SK-N-SH (cell line): ENCODE measurements at regions not wholly inside any gene's neighbourhood (a gene's known extent, or its start where the extent isn't known, plus 50 kb on each side); places are given as distances from the start of the nearest gene placed in this dataset.

ENCODE experiments used
- CTCF ChIA-PET: fragments of 300-600, 350-600 bp; formaldehyde crosslinking; extraction: SDS; loops from one replicate; lab custom pipeline; 2021; lab: Yijun Ruan, JAX
- POLR2A ChIA-PET: fragments of 350-600 bp; sonication (Branson Sonifier 250); formaldehyde crosslinking; extraction: SDS; loops from one replicate; lab custom pipeline; 2020; ENCODE audit warnings: antibody characterized with exemption, inconsistent platforms; lab: Yijun Ruan, JAX
- DNase-seq: peaks from one replicate; pipeline ENCODE4 v3.0.0; 2012
- H2AFZ ChIP-seq: fragments of 200-600 bp; sonication (generic); 2 replicates; pipeline ENCODE4 v1.8.1; 2016; ENCODE audit warnings: antibody characterized with exemption, mild to moderate bottlenecking, low read depth
- H3F3A ChIP-seq: fragments of 200-600 bp; sonication (generic); replicated peaks from 2 replicates; pipeline ENCODE3; 2016; ENCODE audit warnings: antibody characterized with exemption, mild to moderate bottlenecking; ENCODE audit not compliant: insufficient read depth
- H3K27ac ChIP-seq, 2 experiments: fragments of 200-500 bp in 1 of 2; fragments of 200-600 bp in 1 of 2; sonication (Bioruptor generic) in 1 of 2; sonication (generic), shearing (Covaris generic) in 1 of 2; 2 replicates each; pipeline versions ENCODE4 v1.5.1 to v1.6.1; 2014 to 2016; ENCODE audit warnings: low read depth in 2 of 2, inconsistent platforms in 1 of 2, low read length in 1 of 2, mild to moderate bottlenecking in 1 of 2, mixed read lengths in 1 of 2
- H3K27me3 ChIP-seq: fragments of 200-600 bp; sonication (generic), shearing (Covaris generic); 2 replicates; pipeline ENCODE4 v1.6.1; 2016; ENCODE audit warnings: mixed run types; ENCODE audit not compliant: insufficient read depth
- H3K36me3 ChIP-seq, 2 experiments: fragments of 200-500 bp in 1 of 2; fragments of 200-600 bp in 1 of 2; sonication (Bioruptor generic) in 1 of 2; sonication (generic) in 1 of 2; replicated peaks in 1 of 2; 2 replicates each; pipeline versions ENCODE3 to v1.5.1; 2014 to 2016; ENCODE audit warnings: low read length in 1 of 2, mild to moderate bottlenecking in 1 of 2; ENCODE audit not compliant: insufficient read depth in 2 of 2, control insufficient read depth in 1 of 2
- H3K4me1 ChIP-seq, 2 experiments: fragments of 200-500 bp in 1 of 2; fragments of 200-600 bp in 1 of 2; sonication (Bioruptor generic) in 1 of 2; sonication (generic), shearing (Covaris generic) in 1 of 2; 2 replicates each; pipeline versions ENCODE4 v1.5.1 to v1.6.1; 2014 to 2016; ENCODE audit warnings: low read depth in 1 of 2, low read length in 1 of 2, mixed run types in 1 of 2; ENCODE audit not compliant: insufficient read depth in 2 of 2, control insufficient read depth in 1 of 2
- H3K4me2 ChIP-seq: fragments of 200-600 bp; sonication (generic), shearing (Covaris generic); 2 replicates; pipeline ENCODE4 v1.6.1; 2017; ENCODE audit warnings: mixed run types
- H3K4me3 ChIP-seq, 2 experiments: fragments of 200-500 bp in 1 of 2; fragments of 200-600 bp in 1 of 2; sonication (Bioruptor generic) in 1 of 2; sonication (generic), shearing (Covaris generic) in 1 of 2; 2 replicates each; pipeline versions ENCODE4 v1.5.1 to v1.8.1; 2014 to 2016; ENCODE audit warnings: low read depth in 2 of 2, inconsistent platforms in 1 of 2, low read length in 1 of 2, mild to moderate bottlenecking in 1 of 2, mixed read lengths in 1 of 2, moderate library complexity in 1 of 2
- H3K79me2 ChIP-seq: fragments of 200-600 bp; sonication (generic); 2 replicates; pipeline ENCODE4 v1.8.1; 2017; ENCODE audit warnings: mild to moderate bottlenecking; ENCODE audit not compliant: insufficient read depth
- H3K9ac ChIP-seq: fragments of 200-600 bp; sonication (generic); 2 replicates; pipeline ENCODE4 v1.6.1; 2017; ENCODE audit warnings: mixed run types
- H3K9me2 ChIP-seq: fragments of 200-600 bp; sonication (generic); 2 replicates; pipeline ENCODE4 v1.6.1; 2017; ENCODE audit warnings: mixed run types
- H3K9me3 ChIP-seq: fragments of 200-600 bp; sonication (generic); 2 replicates; pipeline ENCODE4 v1.6.1; 2017; ENCODE audit warnings: mixed run types, mild to moderate bottlenecking, moderate library complexity
- H4K20me1 ChIP-seq: fragments of 200-600 bp; sonication (generic); 2 replicates; pipeline ENCODE4 v1.6.1; 2017; ENCODE audit warnings: mild to moderate bottlenecking, mixed run types; ENCODE audit not compliant: insufficient read depth
- ELF1 ChIP-seq: IDR thresholded peaks from 2 replicates; pipeline ENCODE4 v1.4.0; 2012
- EP300 ChIP-seq, 2 experiments: IDR thresholded peaks; 2 replicates each; pipeline versions ENCODE4 v1.4.0 to v1.6.1; 2012; ENCODE audit warnings: borderline replicate concordance in 1 of 2, low read depth in 1 of 2, low read length in 1 of 2
- FOXJ3 ChIP-seq: sonication (generic); formaldehyde crosslinking; IDR thresholded peaks from 2 replicates; pipeline ENCODE4 v1.5.1; 2020; ENCODE audit warnings: mild to moderate bottlenecking, missing genetic modification reagents
- FOXM1 ChIP-seq: IDR thresholded peaks from 2 replicates; pipeline ENCODE4 v1.4.0; 2012; ENCODE audit warnings: low read depth, mild to moderate bottlenecking
- GABPA ChIP-seq: IDR thresholded peaks from 2 replicates; pipeline ENCODE4 v1.4.0; 2012; ENCODE audit warnings: low read depth, mild to moderate bottlenecking
- GATA2 ChIP-seq: sonication (generic); formaldehyde crosslinking; IDR thresholded peaks from 2 replicates; pipeline ENCODE4 v1.5.0; 2020; ENCODE audit warnings: mild to moderate bottlenecking, missing genetic modification reagents
- JUND ChIP-seq: IDR thresholded peaks from 2 replicates; pipeline ENCODE4 v1.4.0; 2012
- MEF2A ChIP-seq: IDR thresholded peaks from 2 replicates; pipeline ENCODE4 v1.4.0; 2012; ENCODE audit warnings: low read depth, borderline replicate concordance
- MXI1 ChIP-seq: IDR thresholded peaks from 2 replicates; pipeline ENCODE4 v1.6.1; 2012; ENCODE audit warnings: mild to moderate bottlenecking, low read depth, low read length, improper control_type of control experiment
- RCOR1 ChIP-seq: fragments of 150-350 bp; IDR thresholded peaks from 2 replicates; pipeline ENCODE4 v1.6.1; 2017; ENCODE audit warnings: antibody characterized with exemption, low read length
- RXRA ChIP-seq: IDR thresholded peaks from 2 replicates; pipeline ENCODE4 v1.4.0; 2012; ENCODE audit warnings: low read depth, mild to moderate bottlenecking, borderline replicate concordance
- SIN3A ChIP-seq: IDR thresholded peaks from 2 replicates; pipeline ENCODE4 v1.6.1; 2012; ENCODE audit warnings: low read depth, mild to moderate bottlenecking, low read length, moderate library complexity, borderline replicate concordance
- TAF1 ChIP-seq: IDR thresholded peaks from 2 replicates; pipeline ENCODE4 v1.6.1; 2012; ENCODE audit warnings: low read depth, mild to moderate bottlenecking, low read length, moderate library complexity, borderline replicate concordance
- TEAD4 ChIP-seq: IDR thresholded peaks from 2 replicates; pipeline ENCODE4 v1.4.0; 2012; ENCODE audit warnings: mild to moderate bottlenecking, borderline replicate concordance; ENCODE audit not compliant: insufficient read depth
- YY1 ChIP-seq: IDR thresholded peaks from 2 replicates; pipeline ENCODE4 v1.4.0; 2012; ENCODE audit warnings: low read depth, mild to moderate bottlenecking
- WGBS: methylation state at CpG from one replicate; pipeline ENCODE4 v1.1.6; 2017; ENCODE audit warnings: low lambda C conversion rate; 5-methylcytosine and 5-hydroxymethylcytosine counted together
- TF ChIP-seq, protein P1 (sequence below): IDR thresholded peaks from 2 replicates; pipeline ENCODE4; 2012
- TF ChIP-seq, protein P2 (sequence below): fragments of 200-600 bp; sonication (generic); IDR thresholded peaks from 2 replicates; pipeline ENCODE4 v1.6.1; 2017; ENCODE audit warnings: antibody characterized with exemption, mild to moderate bottlenecking, moderate library complexity
- TF ChIP-seq, protein P3 (sequence below): IDR thresholded peaks from 2 replicates; pipeline ENCODE4 v1.6.1; 2012; ENCODE audit warnings: mild to moderate bottlenecking, low read depth, low read length, moderate library complexity
- TF ChIP-seq, protein P4 (sequence below): IDR thresholded peaks from 2 replicates; pipeline ENCODE4 v1.4.0; 2012; ENCODE audit warnings: low read depth, borderline replicate concordance
- TF ChIP-seq, protein P5 (sequence below): IDR thresholded peaks from 2 replicates; pipeline ENCODE4 v1.4.0; 2012; ENCODE audit warnings: low read depth

DNA sequence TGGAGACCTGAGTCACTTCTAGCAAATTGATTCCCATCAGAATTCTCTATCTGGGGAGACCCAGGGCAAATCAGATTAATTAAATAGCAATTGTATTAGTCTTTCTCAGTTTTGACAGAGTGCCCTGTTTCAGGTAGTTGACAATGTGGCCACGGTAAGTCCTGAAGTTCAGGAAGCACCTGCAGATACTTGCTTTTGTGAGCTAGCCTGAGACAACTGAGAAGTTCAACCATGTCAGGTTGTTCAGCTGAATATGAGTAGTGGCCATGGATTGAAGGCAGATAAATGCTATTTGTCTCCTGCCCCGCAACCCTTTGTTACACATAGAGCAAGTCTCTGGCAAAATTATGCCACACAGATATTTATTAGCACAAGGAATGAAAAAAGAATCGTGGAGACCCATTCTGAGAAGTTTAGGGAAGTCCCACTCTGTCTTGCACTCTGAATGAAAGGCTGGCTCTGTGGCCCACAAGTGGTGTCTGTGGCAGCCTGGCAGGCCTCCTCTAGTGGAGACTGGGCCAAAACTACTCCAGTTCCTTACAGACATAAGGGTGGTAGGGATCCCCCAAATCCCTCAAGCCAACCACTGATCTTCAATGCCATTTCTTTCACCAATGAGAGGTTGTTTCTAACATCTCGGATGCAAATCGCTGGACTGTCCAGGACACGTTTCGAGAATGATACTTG, 61.3 kb downstream of the POU3F3 start:
- no peaks in the 10 kb centered on the region for H3K4me1 ChIP-seq
- CTCF ChIA-PET = interaction anchor here (1.1 to 1.3 kb wide), 2 partner anchors 15 to 182 kb away, joined by 3 read pairs; no protein-coding TSS in a partner anchor

DNA sequence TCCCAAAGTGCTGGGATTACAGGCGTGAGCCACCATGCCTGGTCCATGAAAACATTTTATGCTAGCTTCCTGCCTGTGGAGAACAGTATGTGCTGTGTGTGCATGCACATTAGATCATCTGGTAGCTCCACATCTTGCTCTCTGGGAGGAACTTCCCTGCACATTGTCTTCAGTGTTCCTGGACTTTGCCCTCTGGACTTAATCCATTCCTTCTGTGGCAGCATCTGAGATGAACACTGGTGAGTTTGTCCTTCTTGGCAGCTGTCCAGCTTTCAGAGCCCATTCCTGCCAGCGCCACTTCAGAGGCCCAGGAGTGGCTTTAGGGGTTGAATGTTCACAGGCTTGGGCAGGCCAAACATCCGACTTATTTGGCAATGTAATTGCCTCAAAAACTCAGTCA, 65.2 kb downstream of the POU3F3 start:
- TF ChIP-seq, protein P1, sequence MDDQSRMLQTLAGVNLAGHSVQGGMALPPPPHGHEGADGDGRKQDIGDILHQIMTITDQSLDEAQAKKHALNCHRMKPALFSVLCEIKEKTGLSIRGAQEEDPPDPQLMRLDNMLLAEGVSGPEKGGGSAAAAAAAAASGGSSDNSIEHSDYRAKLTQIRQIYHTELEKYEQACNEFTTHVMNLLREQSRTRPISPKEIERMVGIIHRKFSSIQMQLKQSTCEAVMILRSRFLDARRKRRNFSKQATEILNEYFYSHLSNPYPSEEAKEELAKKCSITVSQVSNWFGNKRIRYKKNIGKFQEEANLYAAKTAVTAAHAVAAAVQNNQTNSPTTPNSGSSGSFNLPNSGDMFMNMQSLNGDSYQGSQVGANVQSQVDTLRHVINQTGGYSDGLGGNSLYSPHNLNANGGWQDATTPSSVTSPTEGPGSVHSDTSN = no peak
- TF ChIP-seq GABPA (no peak), TEAD4 (no peak), SIN3A (no peak), ELF1 (no peak), RXRA (no peak), GATA2 (CRISPR knock-in tag) (no peak)
- TF ChIP-seq, protein P2, sequence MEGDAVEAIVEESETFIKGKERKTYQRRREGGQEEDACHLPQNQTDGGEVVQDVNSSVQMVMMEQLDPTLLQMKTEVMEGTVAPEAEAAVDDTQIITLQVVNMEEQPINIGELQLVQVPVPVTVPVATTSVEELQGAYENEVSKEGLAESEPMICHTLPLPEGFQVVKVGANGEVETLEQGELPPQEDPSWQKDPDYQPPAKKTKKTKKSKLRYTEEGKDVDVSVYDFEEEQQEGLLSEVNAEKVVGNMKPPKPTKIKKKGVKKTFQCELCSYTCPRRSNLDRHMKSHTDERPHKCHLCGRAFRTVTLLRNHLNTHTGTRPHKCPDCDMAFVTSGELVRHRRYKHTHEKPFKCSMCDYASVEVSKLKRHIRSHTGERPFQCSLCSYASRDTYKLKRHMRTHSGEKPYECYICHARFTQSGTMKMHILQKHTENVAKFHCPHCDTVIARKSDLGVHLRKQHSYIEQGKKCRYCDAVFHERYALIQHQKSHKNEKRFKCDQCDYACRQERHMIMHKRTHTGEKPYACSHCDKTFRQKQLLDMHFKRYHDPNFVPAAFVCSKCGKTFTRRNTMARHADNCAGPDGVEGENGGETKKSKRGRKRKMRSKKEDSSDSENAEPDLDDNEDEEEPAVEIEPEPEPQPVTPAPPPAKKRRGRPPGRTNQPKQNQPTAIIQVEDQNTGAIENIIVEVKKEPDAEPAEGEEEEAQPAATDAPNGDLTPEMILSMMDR = no peak
- TF ChIP-seq, all 33 proteins: peak for 0
- DNase-seq = no peak
- Histone ChIP-seq H3K9ac (no peak overlapping the region), H3K36me3 (no peaks in the 10 kb centered on the region), H3K4me1 (no peaks in the 10 kb centered on the region), H2AFZ (no peak overlapping the region), H3K79me2 (no peaks in the 10 kb centered on the region), H3F3A (no peaks in the 10 kb centered on the region), H4K20me1 (no peaks in the 10 kb centered on the region), H3K27ac (no peak overlapping the region), H3K9me3 (no peaks in the 10 kb centered on the region), H3K4me2 (no peak overlapping the region), H3K27me3 (no peaks in the 10 kb centered on the region), H3K9me2 (no peaks in the 10 kb centered on the region), H3K4me3 (no peak overlapping the region)
- WGBS = 0% methylated on average over 3 of the region's 3 CpGs
- POLR2A ChIA-PET = no interaction called here
- CTCF ChIA-PET = interaction anchor here (0.7 kb wide), 1 partner anchor 827 kb away, joined by 3 read pairs; no protein-coding TSS in a partner anchor

More for the DNA sequence above, 61.3 kb downstream of the POU3F3 start:
- POLR2A ChIA-PET = no interaction called here
- no peak overlapping the region for H3K9ac ChIP-seq
- no peaks in the 10 kb centered on the region for H3K9me2 ChIP-seq
- H3K79me2 ChIP-seq = no peaks in the 10 kb centered on the region
- H3F3A ChIP-seq = no peaks in the 10 kb centered on the region
- no peaks in the 10 kb centered on the region for H3K9me3 ChIP-seq
- no peak overlapping the region for H3K27ac ChIP-seq
- 22% methylated on average over 7 of the region's 7 CpGs for WGBS
- H3K36me3 ChIP-seq = no peaks in the 10 kb centered on the region
- H4K20me1 ChIP-seq = no peaks in the 10 kb centered on the region
- no peak for DNase-seq
- H3K27me3 ChIP-seq = no peaks in the 10 kb centered on the region
- H3K4me3 ChIP-seq = no peak overlapping the region
- no peak for TF ChIP-seq EP300 (IDR thresholded peaks at IDR 0.05; ENCODE audit: borderline replicate concordance in 1 of 2, low read depth in 1 of 2, low read length in 1 of 2)
- no peak for TF ChIP-seq MEF2A
- TF ChIP-seq FOXJ3 = no peak
- TF ChIP-seq TAF1 = no peak
- no peak for TF ChIP-seq JUND
- no peak for TF ChIP-seq YY1
- no peak for TF ChIP-seq FOXM1
- TF ChIP-seq, protein P3, sequence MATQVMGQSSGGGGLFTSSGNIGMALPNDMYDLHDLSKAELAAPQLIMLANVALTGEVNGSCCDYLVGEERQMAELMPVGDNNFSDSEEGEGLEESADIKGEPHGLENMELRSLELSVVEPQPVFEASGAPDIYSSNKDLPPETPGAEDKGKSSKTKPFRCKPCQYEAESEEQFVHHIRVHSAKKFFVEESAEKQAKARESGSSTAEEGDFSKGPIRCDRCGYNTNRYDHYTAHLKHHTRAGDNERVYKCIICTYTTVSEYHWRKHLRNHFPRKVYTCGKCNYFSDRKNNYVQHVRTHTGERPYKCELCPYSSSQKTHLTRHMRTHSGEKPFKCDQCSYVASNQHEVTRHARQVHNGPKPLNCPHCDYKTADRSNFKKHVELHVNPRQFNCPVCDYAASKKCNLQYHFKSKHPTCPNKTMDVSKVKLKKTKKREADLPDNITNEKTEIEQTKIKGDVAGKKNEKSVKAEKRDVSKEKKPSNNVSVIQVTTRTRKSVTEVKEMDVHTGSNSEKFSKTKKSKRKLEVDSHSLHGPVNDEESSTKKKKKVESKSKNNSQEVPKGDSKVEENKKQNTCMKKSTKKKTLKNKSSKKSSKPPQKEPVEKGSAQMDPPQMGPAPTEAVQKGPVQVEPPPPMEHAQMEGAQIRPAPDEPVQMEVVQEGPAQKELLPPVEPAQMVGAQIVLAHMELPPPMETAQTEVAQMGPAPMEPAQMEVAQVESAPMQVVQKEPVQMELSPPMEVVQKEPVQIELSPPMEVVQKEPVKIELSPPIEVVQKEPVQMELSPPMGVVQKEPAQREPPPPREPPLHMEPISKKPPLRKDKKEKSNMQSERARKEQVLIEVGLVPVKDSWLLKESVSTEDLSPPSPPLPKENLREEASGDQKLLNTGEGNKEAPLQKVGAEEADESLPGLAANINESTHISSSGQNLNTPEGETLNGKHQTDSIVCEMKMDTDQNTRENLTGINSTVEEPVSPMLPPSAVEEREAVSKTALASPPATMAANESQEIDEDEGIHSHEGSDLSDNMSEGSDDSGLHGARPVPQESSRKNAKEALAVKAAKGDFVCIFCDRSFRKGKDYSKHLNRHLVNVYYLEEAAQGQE = no peak
- TF ChIP-seq MXI1 = no peak
- TF ChIP-seq, protein P4, sequence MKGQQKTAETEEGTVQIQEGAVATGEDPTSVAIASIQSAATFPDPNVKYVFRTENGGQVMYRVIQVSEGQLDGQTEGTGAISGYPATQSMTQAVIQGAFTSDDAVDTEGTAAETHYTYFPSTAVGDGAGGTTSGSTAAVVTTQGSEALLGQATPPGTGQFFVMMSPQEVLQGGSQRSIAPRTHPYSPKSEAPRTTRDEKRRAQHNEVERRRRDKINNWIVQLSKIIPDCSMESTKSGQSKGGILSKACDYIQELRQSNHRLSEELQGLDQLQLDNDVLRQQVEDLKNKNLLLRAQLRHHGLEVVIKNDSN = no peak
- TF ChIP-seq RCOR1 = no peak
- no peak for TF ChIP-seq TEAD4
- TF ChIP-seq GATA2 (CRISPR knock-in tag) = no peak
- TF ChIP-seq, protein P5, sequence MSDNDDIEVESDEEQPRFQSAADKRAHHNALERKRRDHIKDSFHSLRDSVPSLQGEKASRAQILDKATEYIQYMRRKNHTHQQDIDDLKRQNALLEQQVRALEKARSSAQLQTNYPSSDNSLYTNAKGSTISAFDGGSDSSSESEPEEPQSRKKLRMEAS = no peak
- H3K4me2 ChIP-seq = no peak overlapping the region
- no peak overlapping the region for H2AFZ ChIP-seq
